Adrenal gland (tissue), 9 donors: ENCODE measurements at regions not wholly inside any gene's neighbourhood (a gene's known extent, or its start where the extent isn't known, plus 50 kb on each side); places are given as distances from the start of the nearest gene placed in this dataset.
A peak's percentile ranks its signal among the peaks of the same experiment; 100 is the strongest.

Source experiments
- DNase-seq, 7 donors: peaks; one replicate each; pipeline ENCODE4 v3.0.0-alpha.2; 2019 to 2020
- H3K27ac ChIP-seq, 5 donors: fragments of 200-600 bp; sonication (generic) in 4 of 5; 1 replicate in 3 of 5; 2 replicates in 2 of 5; pipeline versions ENCODE4 v1.5.1 to v1.8.0; 2016 to 2020; ENCODE audit warnings: mild to moderate bottlenecking in 1 of 5
- H3K27me3 ChIP-seq: fragments of 200-600 bp; 2 replicates; pipeline ENCODE4 v1.8.0; 2021
- H3K36me3 ChIP-seq, 2 donors: fragments of 200-600 bp; replicated peaks in 1 of 2; 1 replicate in 1 of 2; 2 replicates in 1 of 2; pipeline versions ENCODE4 v1.5.1 to v1.8.0; 2018 to 2022
- H3K4me1 ChIP-seq, 2 donors: fragments of 200-600 bp; replicated peaks in 1 of 2; 1 replicate in 1 of 2; 2 replicates in 1 of 2; pipeline versions ENCODE4 v1.5.1 to v1.8.0; 2018 to 2021
- H3K4me3 ChIP-seq, 4 donors: fragments of 200-600 bp; sonication (generic) in 3 of 4; one replicate each; pipeline ENCODE4 v1.5.1; 2016 to 2018
- H3K9me3 ChIP-seq, 3 donors: fragments of 200-600 bp; sonication (generic) in 1 of 3; replicated peaks in 1 of 3; 1 replicate in 2 of 3; 2 replicates in 1 of 3; pipeline versions ENCODE4 v1.5.1 to v1.8.0; 2016 to 2021
- POLR2A ChIP-seq, 2 donors: fragments of 450-650 bp; IDR thresholded peaks; one replicate each; pipeline ENCODE4 v1.6.1; 2017; ENCODE audit warnings: antibody characterized with exemption in 2 of 2, mild to moderate bottlenecking in 2 of 2, moderate library complexity in 1 of 2
- WGBS, 4 donors: extraction: QIAGEN DNeasy Blood & Tissue Kit in 2 of 4; methylation state at CpG; one replicate each; pipeline versions ENCODE4 v1.1.5 to v1.1.7; 2013 to 2017; 5-methylcytosine and 5-hydroxymethylcytosine counted together
- intact Hi-C, 2 donors: fragments of 100-400 bp; cut with DNase I; formaldehyde crosslinking; loops; one replicate each; pipeline versions ENCODE4 v1.14.1 to v1.15.0; 2022 to 2023
- TF ChIP-seq, protein P1 (sequence below), 6 experiments: fragments of 450-650 bp in 4 of 6; fragments of 200-600 bp in 2 of 6; sonication (generic) in 1 of 6; IDR thresholded peaks; 1 replicate in 5 of 6; 2 replicates in 1 of 6; pipeline versions ENCODE4 v1.5.1 to v1.8.0; 2016 to 2021; ENCODE audit warnings: antibody characterized with exemption in 6 of 6, mild to moderate bottlenecking in 2 of 6, moderate library complexity in 1 of 6
- donor health status: healthy with polysubstance abuse.
- donor health status: Bipolar disorder and iron deficiency.
- donor health status: DM: yes; HTN: yes; CAD: no.
- donor health status: DM: no; HTN: no; CAD: no.
- donor health status: DM: no; HTN: no; CAD: no.

DNA sequence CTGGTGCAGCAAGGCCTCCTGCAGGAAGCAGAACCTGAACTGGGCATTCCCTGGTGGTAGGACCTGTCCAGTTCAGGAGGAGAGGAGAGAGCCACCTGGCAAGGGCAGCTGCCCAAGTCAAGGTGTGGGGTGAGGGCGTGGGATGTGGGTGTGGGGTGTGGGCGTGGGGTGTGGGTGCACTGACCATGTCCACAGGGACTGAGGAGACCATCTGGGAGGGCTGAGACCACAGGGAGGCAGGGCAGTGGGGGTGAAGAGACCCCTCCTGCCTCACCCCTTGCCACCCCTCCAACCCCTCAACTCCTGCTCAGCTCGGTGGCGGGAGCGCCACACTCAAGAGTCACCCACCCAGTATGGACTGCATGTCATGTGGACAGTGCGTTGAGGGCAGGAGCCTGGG, 117.9 kb downstream of the CPZ start:
- WGBS, 4 donors, result 65 to 90% (median 87%) methylated on average over 2 to 6 of the region's 6 CpGs
- no peaks in the 10 kb centered on the region for H3K36me3 ChIP-seq
- H3K27ac ChIP-seq, result no peak overlapping the region
- no peaks in the 10 kb centered on the region for H3K27me3 ChIP-seq
- peaks cover 0 to 12% (median 0%) of the 10 kb centered on the region in 3 donors for H3K9me3 ChIP-seq
- no peak overlapping the region for H3K4me3 ChIP-seq
- intact Hi-C loops, result no loop called here
- no peak for TF ChIP-seq POLR2A (IDR thresholded peaks at IDR 0.05)
- TF ChIP-seq, protein P1, sequence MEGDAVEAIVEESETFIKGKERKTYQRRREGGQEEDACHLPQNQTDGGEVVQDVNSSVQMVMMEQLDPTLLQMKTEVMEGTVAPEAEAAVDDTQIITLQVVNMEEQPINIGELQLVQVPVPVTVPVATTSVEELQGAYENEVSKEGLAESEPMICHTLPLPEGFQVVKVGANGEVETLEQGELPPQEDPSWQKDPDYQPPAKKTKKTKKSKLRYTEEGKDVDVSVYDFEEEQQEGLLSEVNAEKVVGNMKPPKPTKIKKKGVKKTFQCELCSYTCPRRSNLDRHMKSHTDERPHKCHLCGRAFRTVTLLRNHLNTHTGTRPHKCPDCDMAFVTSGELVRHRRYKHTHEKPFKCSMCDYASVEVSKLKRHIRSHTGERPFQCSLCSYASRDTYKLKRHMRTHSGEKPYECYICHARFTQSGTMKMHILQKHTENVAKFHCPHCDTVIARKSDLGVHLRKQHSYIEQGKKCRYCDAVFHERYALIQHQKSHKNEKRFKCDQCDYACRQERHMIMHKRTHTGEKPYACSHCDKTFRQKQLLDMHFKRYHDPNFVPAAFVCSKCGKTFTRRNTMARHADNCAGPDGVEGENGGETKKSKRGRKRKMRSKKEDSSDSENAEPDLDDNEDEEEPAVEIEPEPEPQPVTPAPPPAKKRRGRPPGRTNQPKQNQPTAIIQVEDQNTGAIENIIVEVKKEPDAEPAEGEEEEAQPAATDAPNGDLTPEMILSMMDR (IDR thresholded peaks at IDR 0.05), result no peak
- peak in 4 of 7 donors; percentile 3 to 29 (median 6) for DNase-seq
- H3K4me1 ChIP-seq, result no peaks in the 10 kb centered on the region

- Histone ChIP-seq H3K4me1 (no peaks in the 10 kb centered on the region), H3K9me3 (peaks cover 0 to 9% (median 0%) of the 10 kb centered on the region in 3 donors), H3K4me3 (no peak overlapping the region), H3K27me3 (no peaks in the 10 kb centered on the region), H3K27ac (no peak overlapping the region), H3K36me3 (no peaks in the 10 kb centered on the region)
- WGBS, 4 donors, result 43 to 49% (median 45%) methylated on average over 20 to 23 of the region's 23 CpGs
- intact Hi-C loops, result no loop called here
- peak in 2 of 7 donors; percentile 6 to 18 for DNase-seq
- no peak for TF ChIP-seq POLR2A (IDR thresholded peaks at IDR 0.05)
- TF ChIP-seq, protein P1 (IDR thresholded peaks at IDR 0.05), result no peak
These were observed 117.3 kb downstream of the CPZ start for GRCh38 chr4:8709729-8710360.

GRCh38 chr4:8709050-8709728, 116.6 kb downstream of the CPZ start:
- H3K27ac ChIP-seq, result no peak overlapping the region
- no peaks in the 10 kb centered on the region for H3K27me3 ChIP-seq
- no peak overlapping the region for H3K4me3 ChIP-seq
- intact Hi-C loops, result no loop called here
- peaks cover 0 to 2% (median 0%) of the 10 kb centered on the region in 3 donors for H3K9me3 ChIP-seq
- TF ChIP-seq, protein P1 (IDR thresholded peaks at IDR 0.05), result no peak
- no peak for TF ChIP-seq POLR2A (IDR thresholded peaks at IDR 0.05)
- H3K4me1 ChIP-seq, result no peaks in the 10 kb centered on the region
- WGBS, 4 donors, result 70 to 81% (median 77%) methylated on average over 9 to 15 of the region's 15 CpGs
- H3K36me3 ChIP-seq, result no peaks in the 10 kb centered on the region
- peak in 2 of 7 donors; percentile 3 to 14 for DNase-seq

GRCh38 chr4:8708401-8709021, 115.9 kb downstream of the CPZ start:
- peak in 2 of 7 donors; percentile 5 to 14 for DNase-seq
- H3K36me3 ChIP-seq, result no peaks in the 10 kb centered on the region
- no peaks in the 10 kb centered on the region for H3K9me3 ChIP-seq
- H3K4me1 ChIP-seq, result no peaks in the 10 kb centered on the region
- no peak for TF ChIP-seq POLR2A (IDR thresholded peaks at IDR 0.05)
- TF ChIP-seq, protein P1 (IDR thresholded peaks at IDR 0.05), result no peak
- H3K27me3 ChIP-seq, result no peaks in the 10 kb centered on the region
- intact Hi-C loops, result no loop called here
- H3K4me3 ChIP-seq, result no peak overlapping the region
- 65 to 80% (median 79%) methylated on average over 9 to 16 of the region's 16 CpGs for WGBS, 4 donors
- no peak overlapping the region for H3K27ac ChIP-seq
